ENCODE measurements at regions not wholly inside any gene's neighbourhood (a gene's known extent, or its start where the extent isn't known, plus 50 kb on each side); places are given as distances from the start of the nearest gene placed in this dataset.

DNA sequence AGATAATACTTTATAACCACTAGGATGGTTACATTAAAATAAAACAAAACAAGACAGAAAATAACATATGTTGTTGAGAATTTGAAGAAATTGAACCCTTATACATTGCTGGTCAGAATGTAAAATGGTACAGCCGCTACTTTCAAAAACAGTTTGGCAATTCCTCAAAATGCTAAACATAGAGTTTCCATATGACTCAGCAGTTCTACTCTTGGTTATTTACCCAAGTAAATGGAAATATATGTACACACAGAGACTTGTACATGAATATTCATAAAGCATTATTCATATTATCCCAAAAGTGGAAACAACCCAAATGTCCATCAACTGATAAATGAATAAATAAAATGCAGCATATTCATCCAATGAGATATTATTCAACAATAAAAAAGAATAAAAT is 92.5 kb upstream of the LRATD1 start:
- H3K9me3 ChIP-seq (ENCODE audit: control insufficient read depth, insufficient read depth, low read depth, low read length), result no peaks in the 10 kb centered on the region
- H3K9ac ChIP-seq (ENCODE audit: insufficient read depth, low read length), result no peak overlapping the region
- no peaks in the 10 kb centered on the region for H3K4me1 ChIP-seq (ENCODE audit: control insufficient read depth, extremely low read depth, insufficient read depth, low read length)
- no peaks in the 10 kb centered on the region for H3K36me3 ChIP-seq (ENCODE audit: control insufficient read depth, insufficient read depth, low read length)
- H3K27me3 ChIP-seq (ENCODE audit: control insufficient read depth, insufficient read depth, low read length), result no peaks in the 10 kb centered on the region
- no peak overlapping the region for H3K4me3 ChIP-seq (replicated peaks in 1 of 4; ENCODE audit: control extremely low read depth in 1 of 4, insufficient read depth in 1 of 4, low read depth in 3 of 4, low read length in 4 of 4)
- peak; percentile 10 to 58 for DNase-seq (ENCODE audit: low read depth in 2 of 2)
- TF ChIP-seq, protein P1, sequence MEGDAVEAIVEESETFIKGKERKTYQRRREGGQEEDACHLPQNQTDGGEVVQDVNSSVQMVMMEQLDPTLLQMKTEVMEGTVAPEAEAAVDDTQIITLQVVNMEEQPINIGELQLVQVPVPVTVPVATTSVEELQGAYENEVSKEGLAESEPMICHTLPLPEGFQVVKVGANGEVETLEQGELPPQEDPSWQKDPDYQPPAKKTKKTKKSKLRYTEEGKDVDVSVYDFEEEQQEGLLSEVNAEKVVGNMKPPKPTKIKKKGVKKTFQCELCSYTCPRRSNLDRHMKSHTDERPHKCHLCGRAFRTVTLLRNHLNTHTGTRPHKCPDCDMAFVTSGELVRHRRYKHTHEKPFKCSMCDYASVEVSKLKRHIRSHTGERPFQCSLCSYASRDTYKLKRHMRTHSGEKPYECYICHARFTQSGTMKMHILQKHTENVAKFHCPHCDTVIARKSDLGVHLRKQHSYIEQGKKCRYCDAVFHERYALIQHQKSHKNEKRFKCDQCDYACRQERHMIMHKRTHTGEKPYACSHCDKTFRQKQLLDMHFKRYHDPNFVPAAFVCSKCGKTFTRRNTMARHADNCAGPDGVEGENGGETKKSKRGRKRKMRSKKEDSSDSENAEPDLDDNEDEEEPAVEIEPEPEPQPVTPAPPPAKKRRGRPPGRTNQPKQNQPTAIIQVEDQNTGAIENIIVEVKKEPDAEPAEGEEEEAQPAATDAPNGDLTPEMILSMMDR (conservative IDR thresholded peaks at IDR 0.05 in 1 of 2, IDR thresholded peaks at IDR 0.05 in 1 of 2; ENCODE audit: low read depth in 1 of 2, low read length in 2 of 2), result no peak
- no peak for TF ChIP-seq EZH2 (IDR thresholded peaks at IDR 0.05; ENCODE audit: low read length, missing control alignments)
- H2AFZ ChIP-seq (ENCODE audit: low read length), result no peak overlapping the region
- H4K20me1 ChIP-seq (ENCODE audit: control insufficient read depth, extremely low read depth, insufficient read depth, low read length), result no peaks in the 10 kb centered on the region
- no peak overlapping the region for H3K27ac ChIP-seq (ENCODE audit: insufficient read depth, low read length)
- no peaks in the 10 kb centered on the region for H3K79me2 ChIP-seq (ENCODE audit: control insufficient read depth, insufficient read depth, low read length)
- no peak overlapping the region for H3K4me2 ChIP-seq (ENCODE audit: extremely low read depth, insufficient read depth, low read length)

DNA sequence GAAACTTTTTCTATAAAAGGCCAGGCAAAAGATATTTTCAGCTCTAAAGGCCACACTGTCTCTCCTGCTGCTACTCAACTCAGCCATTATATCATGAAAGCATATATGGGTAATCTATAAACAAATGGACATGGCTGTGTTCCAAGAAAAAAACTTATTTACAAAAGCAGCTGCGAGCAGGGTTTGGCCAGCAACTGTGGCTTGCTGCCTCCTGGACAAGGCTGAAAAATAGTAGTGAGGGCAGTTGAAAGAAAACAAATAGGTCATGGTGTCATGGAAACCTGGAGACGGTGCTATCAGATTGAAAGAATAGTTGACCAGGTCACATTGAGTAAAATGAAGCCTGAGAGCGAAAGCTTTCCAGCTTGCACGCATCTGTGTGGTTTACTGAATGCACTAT is 89.2 kb upstream of the LRATD1 start:
- no peak for TF ChIP-seq EZH2 (IDR thresholded peaks at IDR 0.05; ENCODE audit: low read length, missing control alignments)
- TF ChIP-seq, protein P1 (conservative IDR thresholded peaks at IDR 0.05 in 1 of 2, IDR thresholded peaks at IDR 0.05 in 1 of 2; ENCODE audit: low read depth in 1 of 2, low read length in 2 of 2), result no peak
- H3K36me3 ChIP-seq (ENCODE audit: control insufficient read depth, insufficient read depth, low read length), result no peaks in the 10 kb centered on the region
- no peak overlapping the region for H2AFZ ChIP-seq (ENCODE audit: low read length)
- peak overlapping the region; percentile 44 for H3K4me2 ChIP-seq (ENCODE audit: extremely low read depth, insufficient read depth, low read length)
- H3K27me3 ChIP-seq (ENCODE audit: control insufficient read depth, insufficient read depth, low read length), result no peaks in the 10 kb centered on the region
- no peaks in the 10 kb centered on the region for H4K20me1 ChIP-seq (ENCODE audit: control insufficient read depth, extremely low read depth, insufficient read depth, low read length)
- no peaks in the 10 kb centered on the region for H3K9me3 ChIP-seq (ENCODE audit: control insufficient read depth, insufficient read depth, low read depth, low read length)
- peak in 1 of 2 donors; percentile 70 for DNase-seq (ENCODE audit: low read depth in 2 of 2)
- H3K4me3 ChIP-seq (replicated peaks in 1 of 4; ENCODE audit: control extremely low read depth in 1 of 4, insufficient read depth in 1 of 4, low read depth in 3 of 4, low read length in 4 of 4), result no peak overlapping the region
- no peaks in the 10 kb centered on the region for H3K4me1 ChIP-seq (ENCODE audit: control insufficient read depth, extremely low read depth, insufficient read depth, low read length)
- H3K9ac ChIP-seq (ENCODE audit: insufficient read depth, low read length), result no peak overlapping the region
- H3K79me2 ChIP-seq (ENCODE audit: control insufficient read depth, insufficient read depth, low read length), result no peaks in the 10 kb centered on the region
- no peak overlapping the region for H3K27ac ChIP-seq (ENCODE audit: insufficient read depth, low read length)

DNA sequence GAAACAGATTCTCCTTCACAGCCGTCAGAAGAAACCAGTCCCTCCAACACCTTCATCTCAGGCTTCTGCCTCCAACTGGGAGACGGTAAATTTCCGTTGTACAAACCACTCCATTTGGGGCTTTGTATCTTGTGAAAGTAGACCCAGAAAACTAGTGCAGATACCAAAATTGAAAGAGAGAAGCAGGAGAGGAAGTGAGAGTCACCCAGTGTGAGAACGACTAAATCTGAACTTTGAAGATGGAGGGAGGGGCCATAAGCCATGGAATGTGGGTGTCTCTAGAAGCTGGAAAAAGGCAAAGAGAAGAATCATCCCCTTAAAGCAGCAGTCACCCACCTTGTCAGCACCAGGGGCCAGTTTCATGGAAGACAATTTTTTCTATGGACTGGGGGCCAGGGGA is 88.3 kb upstream of the LRATD1 start:
- no peaks in the 10 kb centered on the region for H3K9me3 ChIP-seq (ENCODE audit: control insufficient read depth, insufficient read depth, low read depth, low read length)
- no peaks in the 10 kb centered on the region for H4K20me1 ChIP-seq (ENCODE audit: control insufficient read depth, extremely low read depth, insufficient read depth, low read length)
- no peak for DNase-seq (ENCODE audit: low read depth in 2 of 2)
- no peak overlapping the region for H3K27ac ChIP-seq (ENCODE audit: insufficient read depth, low read length)
- H3K4me3 ChIP-seq (replicated peaks in 1 of 4; ENCODE audit: control extremely low read depth in 1 of 4, insufficient read depth in 1 of 4, low read depth in 3 of 4, low read length in 4 of 4), result no peak overlapping the region
- no peak overlapping the region for H3K4me2 ChIP-seq (ENCODE audit: extremely low read depth, insufficient read depth, low read length)
- H3K4me1 ChIP-seq (ENCODE audit: control insufficient read depth, extremely low read depth, insufficient read depth, low read length), result no peaks in the 10 kb centered on the region
- H3K9ac ChIP-seq (ENCODE audit: insufficient read depth, low read length), result no peak overlapping the region
- TF ChIP-seq, protein P1 (conservative IDR thresholded peaks at IDR 0.05 in 1 of 2, IDR thresholded peaks at IDR 0.05 in 1 of 2; ENCODE audit: low read depth in 1 of 2, low read length in 2 of 2), result no peak
- no peak for TF ChIP-seq EZH2 (IDR thresholded peaks at IDR 0.05; ENCODE audit: low read length, missing control alignments)
- no peaks in the 10 kb centered on the region for H3K36me3 ChIP-seq (ENCODE audit: control insufficient read depth, insufficient read depth, low read length)
- H2AFZ ChIP-seq (ENCODE audit: low read length), result no peak overlapping the region
- no peaks in the 10 kb centered on the region for H3K79me2 ChIP-seq (ENCODE audit: control insufficient read depth, insufficient read depth, low read length)
- no peaks in the 10 kb centered on the region for H3K27me3 ChIP-seq (ENCODE audit: control insufficient read depth, insufficient read depth, low read length)
